ENCODE measurements at regions not wholly inside any gene's neighbourhood (a gene's known extent, or its start where the extent isn't known, plus 50 kb on each side); places are given as distances from the start of the nearest gene placed in this dataset.

DNA sequence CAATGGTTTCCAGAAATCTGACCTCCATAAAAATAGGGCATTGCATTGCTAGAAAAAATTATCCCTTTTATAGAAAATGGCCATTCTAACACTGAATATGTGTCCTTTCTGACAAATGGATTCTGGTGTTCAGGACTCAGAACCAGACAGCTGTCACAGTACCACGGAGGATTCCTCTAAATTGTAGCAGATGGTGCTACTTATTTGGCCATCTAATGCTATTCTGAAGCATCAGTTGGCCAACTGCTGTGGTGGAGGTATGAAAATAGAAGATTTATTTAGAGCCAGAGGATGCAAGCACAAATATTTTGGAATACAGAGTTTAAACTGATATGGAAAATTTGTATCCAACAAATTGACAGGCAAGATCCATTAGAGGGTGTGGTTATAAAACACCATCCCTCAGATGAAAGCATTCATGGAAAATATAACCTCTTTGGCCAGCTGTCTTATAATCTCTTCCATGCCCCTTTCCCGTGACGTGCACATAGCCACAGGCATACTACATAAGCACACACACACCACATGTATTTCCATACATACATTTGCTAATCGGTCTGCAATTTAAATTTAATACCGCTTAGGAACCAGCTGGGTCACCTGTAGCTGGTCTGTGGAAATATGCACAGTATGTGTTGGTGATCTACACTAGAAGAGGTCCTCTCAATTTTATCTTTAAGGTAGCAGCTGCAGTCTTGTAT is 302.7 kb upstream of the KCNMB2 start:
- in situ Hi-C loops (cut with HindIII; ENCODE audit: low sequenced_read_pairs), result no loop called here

DNA sequence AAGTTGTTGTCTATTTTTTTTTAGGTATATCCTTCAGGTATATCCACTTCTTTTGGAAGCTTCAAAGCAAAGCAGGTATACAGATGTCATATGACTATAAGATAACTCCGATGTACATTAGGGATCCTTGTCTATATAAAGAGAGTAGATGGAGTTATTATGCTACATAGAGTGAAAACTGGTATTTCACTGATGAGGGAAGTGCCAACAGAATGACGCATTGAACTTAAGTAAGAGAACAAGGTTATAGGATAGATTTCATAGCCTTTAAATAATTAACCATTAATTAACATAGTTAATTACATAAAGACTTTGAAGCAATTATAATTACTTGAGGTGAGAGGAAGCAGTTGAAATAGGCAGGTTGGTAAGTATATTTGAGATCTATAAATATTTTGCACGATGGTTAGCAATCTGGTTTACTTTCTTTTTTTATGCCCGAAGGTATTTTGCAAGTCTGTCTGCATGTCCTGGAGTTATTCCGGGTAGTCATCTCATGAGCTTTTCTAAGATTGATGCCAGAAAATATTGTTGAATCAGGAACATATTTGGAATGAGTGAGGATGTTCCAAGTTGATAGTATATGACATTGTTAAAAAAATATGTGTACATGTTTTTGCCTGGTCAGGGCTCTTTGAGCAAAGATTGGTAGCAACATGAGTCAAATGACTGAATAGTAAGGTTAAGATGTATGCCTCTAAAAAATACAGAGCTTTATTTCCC is 299.5 kb upstream of the KCNMB2 start:
- in situ Hi-C loops (cut with HindIII; ENCODE audit: low sequenced_read_pairs), result no loop called here

DNA sequence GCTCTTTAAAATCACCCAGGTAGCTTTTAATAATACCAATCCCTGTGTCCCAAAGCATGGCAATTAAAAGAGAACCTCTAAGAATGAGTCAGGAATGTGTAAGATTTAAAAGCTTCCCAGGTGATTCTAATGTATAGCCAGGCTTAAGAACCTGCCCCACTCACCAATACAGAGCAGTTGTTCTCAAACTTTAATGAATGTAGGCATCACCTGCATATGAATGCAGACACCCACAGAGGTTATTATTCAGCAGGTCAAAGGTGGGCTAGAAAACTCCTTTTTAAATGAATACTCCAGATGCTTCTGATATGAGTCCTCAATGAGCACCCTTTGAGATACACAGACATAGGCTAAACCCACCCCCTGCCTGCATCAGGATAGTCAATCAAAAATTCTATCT is 298.1 kb upstream of the KCNMB2 start:
- in situ Hi-C loops (cut with HindIII; ENCODE audit: low sequenced_read_pairs), result no loop called here

DNA sequence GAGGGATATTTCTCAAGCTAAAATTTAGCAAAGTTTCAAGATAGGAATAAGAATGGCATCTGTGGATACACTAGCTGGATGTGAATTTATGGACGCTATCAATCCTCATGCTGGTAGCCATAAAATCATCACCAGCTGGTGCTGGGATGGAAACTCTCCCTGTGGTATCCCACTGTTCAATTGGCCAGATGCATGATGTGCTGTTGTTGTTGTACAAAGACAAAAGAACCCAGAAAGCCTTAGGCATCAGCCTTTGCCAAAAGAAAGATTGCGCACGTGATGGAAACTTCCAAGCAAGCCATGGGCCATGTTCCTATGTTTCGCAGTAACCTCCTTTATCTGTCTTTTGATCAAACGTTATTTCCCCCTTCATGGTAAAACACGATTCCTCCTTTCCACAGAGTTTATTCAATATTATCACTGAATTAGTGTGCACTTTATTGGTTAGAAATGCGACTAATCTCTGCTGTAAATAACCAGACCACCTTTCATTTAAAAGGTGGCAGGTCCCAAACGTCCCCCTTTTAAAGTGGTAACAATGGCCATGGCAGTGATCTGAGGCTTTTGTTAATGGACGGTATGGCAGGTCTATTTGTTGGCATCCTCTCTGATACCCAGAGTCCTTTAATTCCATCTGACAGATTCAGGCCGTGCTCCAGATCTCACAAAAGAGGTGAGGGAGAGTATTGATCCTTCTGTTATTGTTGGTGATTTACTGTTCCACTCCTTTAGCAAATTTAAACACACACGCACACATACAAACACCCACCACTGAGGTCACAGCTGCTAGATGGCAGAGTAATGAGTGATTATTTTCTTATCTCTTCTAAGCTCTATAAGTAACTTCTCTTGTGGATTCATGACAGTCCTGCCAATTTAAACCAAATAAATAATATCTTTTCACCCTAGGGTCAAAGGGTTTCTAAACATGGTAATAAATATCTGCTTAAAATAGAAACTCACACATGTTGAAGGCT is 291.2 kb upstream of the KCNMB2 start:
- in situ Hi-C loops (cut with HindIII; ENCODE audit: low sequenced_read_pairs), result no loop called here

DNA sequence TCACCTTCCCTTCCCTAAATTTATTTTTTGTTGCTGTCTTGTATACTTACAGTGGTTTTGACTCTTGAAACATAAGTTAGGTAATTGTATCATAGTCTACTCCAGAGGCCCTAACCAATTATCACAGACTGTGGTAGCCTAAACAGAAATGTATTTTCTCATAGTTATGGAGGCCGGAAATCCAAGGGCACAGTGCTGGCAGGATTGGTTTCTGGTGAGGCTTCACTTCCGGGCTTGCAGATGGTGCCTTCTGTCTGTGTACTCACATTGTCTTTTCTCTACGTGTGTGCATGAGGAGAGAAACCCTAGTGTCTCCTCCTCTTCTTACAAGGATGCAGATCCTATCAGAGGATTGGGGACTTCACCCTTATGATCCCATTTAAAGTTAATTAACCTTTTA is 290.2 kb upstream of the KCNMB2 start:
- in situ Hi-C loops (cut with HindIII; ENCODE audit: low sequenced_read_pairs), result no loop called here

DNA sequence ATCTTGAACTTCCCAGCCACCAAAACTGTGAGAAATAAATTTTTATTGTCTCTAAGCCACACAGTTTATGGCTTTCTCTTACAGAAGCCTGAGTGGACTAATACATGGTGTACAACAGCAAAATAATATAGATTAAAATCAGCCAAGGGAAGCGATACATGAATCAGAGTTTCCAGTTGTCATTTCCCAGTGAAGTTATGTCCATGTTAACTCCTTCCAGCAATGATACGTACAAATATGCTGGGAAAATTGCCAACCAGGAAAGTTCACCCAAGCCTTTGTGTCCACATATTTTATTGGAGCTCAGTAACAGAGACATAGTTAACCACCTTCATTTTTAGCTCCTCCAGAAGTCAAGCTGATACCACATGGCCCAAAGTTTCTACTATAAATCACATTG is 280.9 kb upstream of the KCNMB2 start:
- in situ Hi-C loops (cut with HindIII; ENCODE audit: low sequenced_read_pairs), result no loop called here

DNA sequence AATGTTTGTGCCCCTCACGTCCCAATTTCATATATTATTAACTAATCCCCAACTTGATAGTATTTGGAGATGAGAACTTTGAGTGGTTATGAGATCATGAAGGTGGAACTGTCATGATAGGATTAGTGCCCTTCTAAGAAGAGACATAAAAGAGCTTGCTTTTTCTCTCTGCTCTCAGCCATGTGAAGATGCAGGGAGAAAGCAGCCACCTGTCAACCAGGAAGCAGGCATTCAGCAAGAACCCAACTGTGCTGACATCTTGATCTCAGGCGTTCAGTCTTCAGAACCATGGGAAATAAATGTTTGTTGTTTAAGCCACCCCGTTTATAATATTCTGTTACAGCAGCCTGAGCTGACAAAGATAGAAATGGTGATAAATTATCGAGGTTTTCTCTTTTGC is 278.7 kb upstream of the KCNMB2 start:
- in situ Hi-C loops (cut with HindIII; ENCODE audit: low sequenced_read_pairs), result no loop called here

DNA sequence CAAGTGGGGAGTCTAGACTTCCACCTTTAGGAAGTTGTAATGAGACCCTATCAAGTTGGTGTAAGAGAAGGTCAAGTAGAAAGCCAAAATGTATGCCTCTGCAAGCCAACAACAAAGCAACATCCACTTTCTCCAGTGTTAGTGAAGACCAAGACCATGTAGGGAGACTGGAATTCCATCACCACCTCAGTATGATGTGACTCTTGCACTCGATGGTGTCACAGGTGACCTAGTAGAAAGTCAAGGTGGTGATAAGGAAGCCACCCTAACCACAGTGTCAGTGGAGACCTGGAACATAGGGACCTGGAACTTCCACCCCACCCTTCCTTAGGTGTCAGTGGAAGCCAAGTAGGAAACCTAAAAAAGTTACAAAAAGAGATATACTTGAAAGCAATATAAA is 278.1 kb upstream of the KCNMB2 start:
- in situ Hi-C loops (cut with HindIII; ENCODE audit: low sequenced_read_pairs), result no loop called here

DNA sequence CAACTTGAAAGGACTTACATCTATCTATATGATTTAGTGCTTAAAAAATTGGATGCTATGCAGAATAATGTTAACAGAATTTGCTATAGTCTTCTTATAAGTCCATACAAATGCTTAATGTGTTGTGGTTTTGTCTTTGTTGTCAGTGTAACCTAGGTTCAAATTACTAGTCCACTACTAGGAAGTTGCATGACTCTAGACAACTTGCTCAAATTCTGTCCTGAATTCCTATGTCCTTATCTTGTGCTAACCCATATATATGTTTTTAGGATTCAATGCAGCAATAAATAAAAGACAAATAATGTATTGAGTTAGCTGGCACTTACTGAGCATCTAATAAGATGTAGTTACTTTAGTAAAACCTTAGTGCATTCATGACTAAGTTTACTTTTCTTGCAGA is 276.5 kb upstream of the KCNMB2 start:
- in situ Hi-C loops (cut with HindIII; ENCODE audit: low sequenced_read_pairs), result no loop called here

DNA sequence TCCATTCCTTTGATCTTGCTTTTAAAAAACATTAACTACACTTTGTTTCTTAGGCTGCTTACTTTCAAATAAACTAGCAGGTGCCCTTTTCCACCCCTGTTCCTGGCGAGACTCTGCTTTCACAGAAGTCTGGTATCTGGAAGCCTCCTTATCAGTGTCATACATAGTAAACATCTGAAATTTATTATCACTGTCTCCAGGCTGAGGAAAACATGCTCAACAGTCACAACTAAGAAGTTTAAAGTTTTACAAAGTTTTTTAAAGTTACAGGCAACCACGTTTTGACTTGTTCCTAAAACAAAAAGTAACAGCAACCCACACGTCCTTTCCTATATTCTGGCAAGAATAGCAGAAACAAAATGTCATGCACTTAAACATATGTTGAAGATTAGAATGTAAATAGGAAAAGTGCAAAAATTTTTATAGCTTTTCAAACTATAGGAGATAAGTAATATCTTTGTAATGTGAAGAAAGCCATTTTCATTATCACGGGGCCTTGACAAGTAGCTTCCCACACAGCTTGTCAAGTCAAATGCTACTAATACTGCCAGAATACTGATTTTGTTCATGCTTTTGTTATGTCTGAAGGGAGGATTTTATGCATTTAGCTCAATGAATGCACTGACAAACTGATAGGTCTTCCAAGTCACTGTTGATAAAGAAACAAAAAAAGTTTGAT is 275.2 kb upstream of the KCNMB2 start:
- in situ Hi-C loops (cut with HindIII; ENCODE audit: low sequenced_read_pairs), result no loop called here

DNA sequence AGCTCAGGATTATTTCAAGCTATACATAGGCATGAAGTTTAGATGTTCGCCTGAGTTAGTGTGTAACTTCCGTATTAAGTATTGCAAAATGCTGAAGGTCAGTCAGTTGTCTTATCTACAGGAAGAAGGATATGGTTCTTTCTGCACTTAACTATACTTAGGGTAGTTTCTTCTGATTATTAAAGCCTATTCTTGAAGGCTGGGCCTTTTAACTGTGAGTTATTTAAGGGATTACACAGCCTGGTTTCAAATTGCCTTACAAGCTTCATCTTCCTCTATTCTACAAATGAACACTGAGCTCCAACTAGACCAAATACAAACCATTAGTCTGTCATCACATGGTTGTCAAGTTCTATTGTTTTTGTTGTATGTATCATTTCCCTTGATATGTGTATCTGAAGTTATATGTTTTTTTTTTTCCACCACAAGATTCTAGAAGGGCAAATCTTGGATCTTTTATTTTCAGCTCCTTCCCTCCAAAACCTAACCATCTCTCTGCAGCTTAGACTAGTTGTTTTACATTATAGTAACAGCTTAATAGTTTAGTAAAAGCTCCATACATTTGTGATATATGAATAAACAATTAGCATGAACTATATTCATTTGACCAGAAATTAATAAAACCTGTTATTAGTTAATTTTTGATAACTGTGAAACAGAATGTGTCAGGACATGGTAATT is 272.9 kb upstream of the KCNMB2 start:
- in situ Hi-C loops (cut with HindIII; ENCODE audit: low sequenced_read_pairs), result no loop called here

DNA sequence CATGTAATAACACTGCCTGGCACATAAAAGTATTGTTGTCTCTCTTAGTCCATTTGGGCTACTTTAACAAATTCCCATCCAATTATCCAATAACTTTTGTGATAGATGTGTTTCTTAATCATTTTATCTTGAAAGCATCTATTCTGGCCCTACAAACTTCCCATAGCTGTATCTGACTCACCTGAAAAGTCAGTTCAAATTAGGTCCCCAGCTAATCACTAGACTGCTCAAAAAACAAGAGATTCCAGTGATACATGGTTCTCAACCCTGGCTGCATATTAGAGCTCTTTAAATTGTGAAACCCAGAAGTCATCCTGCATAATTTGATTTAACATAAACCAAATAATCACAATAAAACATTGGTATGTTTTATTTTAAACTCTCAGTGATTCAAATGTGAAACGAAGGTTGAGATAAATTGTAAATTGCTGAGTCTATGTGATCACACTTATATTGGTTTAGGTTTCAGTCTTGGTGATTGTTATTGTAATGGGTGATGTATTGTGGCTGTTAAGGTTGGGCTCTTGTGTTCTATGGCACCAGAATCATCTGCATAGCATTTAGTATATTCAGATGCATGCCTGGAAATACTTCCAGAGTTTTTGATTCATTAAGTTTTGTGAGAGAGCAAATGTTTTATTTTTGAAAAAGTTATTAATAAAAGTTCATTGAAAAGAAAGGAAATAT is 268.9 kb upstream of the KCNMB2 start:
- in situ Hi-C loops (cut with HindIII; ENCODE audit: low sequenced_read_pairs), result no loop called here

DNA sequence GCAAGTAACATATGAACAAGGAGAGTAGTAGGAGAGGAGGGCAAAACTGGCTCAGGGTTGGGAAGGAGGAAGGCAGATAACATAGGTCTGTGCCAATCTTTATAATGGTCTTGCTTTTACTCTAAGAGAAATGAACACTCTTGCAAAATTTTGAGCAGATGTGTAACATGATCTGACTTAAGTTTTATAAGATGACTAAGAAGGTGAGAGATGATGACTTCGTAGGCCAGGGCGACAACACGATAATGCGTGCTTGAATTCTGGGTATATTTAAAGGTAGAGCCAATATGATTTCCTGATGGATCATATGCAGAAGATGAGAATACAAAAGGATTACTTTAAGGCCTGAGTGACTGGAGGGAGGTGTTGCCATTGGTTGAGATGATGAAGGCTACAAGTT is 265.4 kb upstream of the KCNMB2 start:
- in situ Hi-C loops (cut with HindIII; ENCODE audit: low sequenced_read_pairs), result loop anchor here (5.0 kb wide), 1 partner anchor 99 kb away; no protein-coding TSS in a partner anchor

DNA sequence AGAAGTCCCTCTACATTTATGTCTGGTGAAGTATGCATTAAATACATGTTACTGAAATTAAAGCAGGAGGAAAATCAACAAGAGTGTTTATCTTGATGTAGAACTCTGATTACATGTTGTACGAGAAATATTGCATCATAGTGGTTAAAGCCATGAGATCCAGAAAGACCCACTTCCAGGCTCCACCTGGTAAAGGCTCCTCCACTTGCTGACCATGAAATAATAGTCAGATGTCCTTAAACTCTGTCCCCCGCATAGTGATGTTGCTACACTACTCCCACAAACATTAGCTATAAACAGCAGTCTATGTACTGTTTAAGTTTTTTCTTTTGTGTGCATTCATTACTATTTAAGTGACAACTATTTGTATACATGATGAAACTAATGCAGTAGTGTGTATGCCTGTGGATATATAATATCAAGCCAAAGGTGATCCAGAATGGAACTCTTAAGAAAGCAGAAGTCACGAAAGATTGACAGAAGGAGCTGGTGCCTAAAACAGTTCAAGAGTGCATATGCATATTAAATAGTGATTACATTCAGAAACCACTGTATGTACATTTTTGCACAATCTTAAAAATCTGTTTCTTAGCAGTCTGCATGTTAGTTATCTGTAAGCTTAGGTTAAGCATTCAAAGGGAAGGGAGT is 264.4 kb upstream of the KCNMB2 start:
- in situ Hi-C loops (cut with HindIII; ENCODE audit: low sequenced_read_pairs), result loop anchor here (5.0 kb wide), 1 partner anchor 100 kb away; no protein-coding TSS in a partner anchor

DNA sequence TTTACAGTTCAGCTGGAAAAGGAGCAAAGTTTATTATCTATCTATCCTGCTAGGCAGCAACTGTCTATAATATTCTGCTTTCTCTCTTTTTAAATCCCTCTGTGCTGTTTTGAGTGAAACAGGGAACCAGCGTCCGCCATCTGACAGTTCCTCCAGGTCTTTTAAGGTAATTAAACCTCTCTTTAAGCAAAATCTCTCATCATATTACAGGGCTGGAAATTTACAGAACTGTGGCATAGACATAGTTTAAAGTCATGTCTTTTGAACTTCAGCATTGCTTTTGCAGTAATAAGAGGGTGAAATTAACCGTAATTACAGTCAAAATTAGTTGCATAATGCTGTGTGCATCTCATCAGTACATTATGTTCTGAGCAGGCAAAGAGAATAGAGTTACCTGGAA is 263.4 kb upstream of the KCNMB2 start:
- in situ Hi-C loops (cut with HindIII; ENCODE audit: low sequenced_read_pairs), result loop anchor here (5.0 kb wide), 1 partner anchor 101 kb away; no protein-coding TSS in a partner anchor

DNA sequence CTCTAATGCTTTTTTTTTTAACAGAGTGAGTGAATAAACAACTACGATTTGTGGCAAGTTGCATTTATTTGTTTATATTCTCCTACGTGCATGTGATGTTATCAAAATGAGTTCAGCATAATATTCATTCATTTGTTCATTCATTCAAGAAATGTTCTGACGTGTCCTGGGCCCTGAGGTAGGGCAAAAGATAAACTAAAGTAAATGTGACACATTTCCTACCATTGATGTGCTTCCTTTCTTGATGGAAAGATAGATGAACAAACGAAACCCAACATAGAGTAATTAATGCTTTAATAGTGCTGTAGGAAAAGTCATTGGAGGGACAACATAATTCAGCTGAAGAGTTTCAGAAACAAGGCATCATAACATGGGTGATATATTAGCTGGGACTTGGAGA is 261.5 kb upstream of the KCNMB2 start:
- in situ Hi-C loops (cut with HindIII; ENCODE audit: low sequenced_read_pairs), result loop anchor here (5.0 kb wide), 1 partner anchor 102 kb away; no protein-coding TSS in a partner anchor

DNA sequence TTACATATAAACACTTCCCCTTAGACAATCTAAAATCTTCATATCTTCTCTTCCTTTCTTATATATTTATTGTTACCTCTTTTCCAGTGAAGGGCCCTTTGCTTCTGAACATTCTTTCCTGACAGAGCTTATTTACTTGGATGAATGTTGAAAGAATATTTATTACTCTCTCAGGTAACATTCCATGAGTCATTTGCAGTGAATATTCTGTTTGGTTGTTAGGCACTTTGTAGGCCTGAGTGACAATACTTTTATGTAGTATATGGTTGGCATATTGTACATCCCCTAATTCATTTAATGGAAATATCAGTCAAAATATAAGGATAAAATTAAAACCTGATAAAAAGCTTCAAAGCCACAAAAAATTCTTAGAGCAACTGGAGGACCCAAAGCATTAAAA is 260.9 kb upstream of the KCNMB2 start:
- in situ Hi-C loops (cut with HindIII; ENCODE audit: low sequenced_read_pairs), result no loop called here

DNA sequence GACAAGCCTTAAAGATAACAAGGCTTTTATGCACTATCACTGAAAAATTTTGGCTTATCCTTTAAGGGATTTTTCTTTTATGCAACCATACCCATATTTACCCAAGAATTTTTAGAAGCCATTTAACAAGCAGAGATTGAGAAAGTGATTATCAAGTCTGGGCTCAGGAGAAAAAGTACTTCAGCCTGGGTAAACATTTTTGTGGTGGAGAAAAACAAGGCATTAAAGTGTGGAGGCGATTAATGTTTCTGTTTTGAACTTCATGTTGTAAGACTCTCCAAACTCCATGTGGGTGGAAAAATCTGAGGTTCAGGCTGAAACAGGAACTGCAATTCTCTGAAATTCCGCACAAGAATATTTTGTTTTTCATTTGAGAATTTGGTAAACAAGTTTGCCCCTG is 260.4 kb upstream of the KCNMB2 start:
- in situ Hi-C loops (cut with HindIII; ENCODE audit: low sequenced_read_pairs), result no loop called here

DNA sequence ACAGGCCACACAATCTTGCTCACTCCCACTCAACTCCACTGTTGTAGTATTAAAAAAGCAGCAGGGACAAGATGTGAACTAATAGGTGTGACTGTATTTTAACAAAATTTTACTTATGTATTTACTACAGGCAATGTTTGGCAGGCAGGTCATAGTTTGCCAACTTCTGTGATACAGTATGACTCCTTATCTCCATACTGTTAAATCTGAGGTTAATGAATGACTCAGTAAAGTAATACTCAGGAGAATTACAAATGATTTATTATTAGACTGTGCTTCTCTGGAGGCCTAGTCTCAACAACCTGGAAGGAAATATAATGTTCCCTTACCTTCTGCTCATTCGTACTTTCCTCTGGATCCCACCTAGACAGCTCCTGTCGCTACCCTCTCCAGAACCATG is 258.6 kb upstream of the KCNMB2 start:
- in situ Hi-C loops (cut with HindIII; ENCODE audit: low sequenced_read_pairs), result no loop called here
